ENCODE measurements at regions not wholly inside any gene's neighbourhood (a gene's known extent, or its start where the extent isn't known, plus 50 kb on each side); places are given as distances from the start of the nearest gene placed in this dataset.

DNA sequence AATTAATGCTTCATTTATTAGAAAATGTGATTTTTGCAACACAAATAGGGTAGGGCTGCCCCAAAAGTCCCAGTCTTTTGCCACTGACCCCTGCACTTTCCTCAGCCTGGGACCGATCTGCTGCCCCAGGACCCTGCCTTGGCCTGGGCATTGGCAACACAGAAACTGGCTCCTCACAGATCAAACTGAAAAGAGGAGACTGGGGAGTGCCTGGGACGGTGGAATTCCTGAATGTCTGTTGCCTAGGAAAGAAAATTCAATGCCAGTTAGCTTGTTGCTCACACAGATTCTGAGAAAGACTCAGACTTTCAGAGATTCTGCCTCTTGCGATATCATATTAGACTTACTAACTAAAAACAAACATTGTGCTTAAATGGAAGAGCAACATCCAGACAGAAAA, 211.2 kb downstream of the VAPA start:
- Histone ChIP-seq H3K36me3 (ENCODE audit: low read depth) (no peaks in the 10 kb centered on the region), H3K4me1 (ENCODE audit: low read depth) (no peaks in the 10 kb centered on the region), H3K9me3 (no peaks in the 10 kb centered on the region), H3K4me3 (no peak overlapping the region)
- DNase-seq (no peak), ATAC-seq (no peak)
- intact Hi-C loops (cut with DNase I, micrococcal nuclease), result no loop called here
- TF ChIP-seq, protein P1, sequence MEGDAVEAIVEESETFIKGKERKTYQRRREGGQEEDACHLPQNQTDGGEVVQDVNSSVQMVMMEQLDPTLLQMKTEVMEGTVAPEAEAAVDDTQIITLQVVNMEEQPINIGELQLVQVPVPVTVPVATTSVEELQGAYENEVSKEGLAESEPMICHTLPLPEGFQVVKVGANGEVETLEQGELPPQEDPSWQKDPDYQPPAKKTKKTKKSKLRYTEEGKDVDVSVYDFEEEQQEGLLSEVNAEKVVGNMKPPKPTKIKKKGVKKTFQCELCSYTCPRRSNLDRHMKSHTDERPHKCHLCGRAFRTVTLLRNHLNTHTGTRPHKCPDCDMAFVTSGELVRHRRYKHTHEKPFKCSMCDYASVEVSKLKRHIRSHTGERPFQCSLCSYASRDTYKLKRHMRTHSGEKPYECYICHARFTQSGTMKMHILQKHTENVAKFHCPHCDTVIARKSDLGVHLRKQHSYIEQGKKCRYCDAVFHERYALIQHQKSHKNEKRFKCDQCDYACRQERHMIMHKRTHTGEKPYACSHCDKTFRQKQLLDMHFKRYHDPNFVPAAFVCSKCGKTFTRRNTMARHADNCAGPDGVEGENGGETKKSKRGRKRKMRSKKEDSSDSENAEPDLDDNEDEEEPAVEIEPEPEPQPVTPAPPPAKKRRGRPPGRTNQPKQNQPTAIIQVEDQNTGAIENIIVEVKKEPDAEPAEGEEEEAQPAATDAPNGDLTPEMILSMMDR (IDR thresholded peaks at IDR 0.05), result no peak

DNA sequence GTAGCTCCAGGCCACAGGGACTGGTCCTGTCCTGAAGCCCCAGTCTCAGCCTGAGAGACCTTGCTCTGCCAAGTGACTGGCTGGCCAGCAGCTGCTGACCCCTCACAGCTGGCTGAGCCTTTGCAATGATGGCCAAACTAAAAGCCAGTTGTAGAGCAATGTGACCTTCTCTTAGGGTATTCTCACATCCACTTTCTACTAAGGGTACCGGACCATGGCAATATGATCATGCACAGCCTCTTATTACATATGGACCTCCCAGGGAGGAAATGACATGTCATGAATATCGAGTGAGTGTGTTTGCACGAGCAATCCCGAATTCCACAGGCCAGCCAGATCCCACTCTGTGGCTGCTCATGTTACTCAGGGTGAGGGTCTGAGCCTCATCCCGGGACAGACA, 213.9 kb downstream of the VAPA start:
- Histone ChIP-seq H3K4me3 (no peak overlapping the region), H3K9me3 (no peaks in the 10 kb centered on the region), H3K36me3 (ENCODE audit: low read depth) (no peaks in the 10 kb centered on the region), H3K4me1 (ENCODE audit: low read depth) (no peaks in the 10 kb centered on the region)
- intact Hi-C loops (cut with DNase I, micrococcal nuclease), result no loop called here
- no peak for ATAC-seq
- TF ChIP-seq, protein P1 (IDR thresholded peaks at IDR 0.05), result no peak
- no peak for DNase-seq

DNA sequence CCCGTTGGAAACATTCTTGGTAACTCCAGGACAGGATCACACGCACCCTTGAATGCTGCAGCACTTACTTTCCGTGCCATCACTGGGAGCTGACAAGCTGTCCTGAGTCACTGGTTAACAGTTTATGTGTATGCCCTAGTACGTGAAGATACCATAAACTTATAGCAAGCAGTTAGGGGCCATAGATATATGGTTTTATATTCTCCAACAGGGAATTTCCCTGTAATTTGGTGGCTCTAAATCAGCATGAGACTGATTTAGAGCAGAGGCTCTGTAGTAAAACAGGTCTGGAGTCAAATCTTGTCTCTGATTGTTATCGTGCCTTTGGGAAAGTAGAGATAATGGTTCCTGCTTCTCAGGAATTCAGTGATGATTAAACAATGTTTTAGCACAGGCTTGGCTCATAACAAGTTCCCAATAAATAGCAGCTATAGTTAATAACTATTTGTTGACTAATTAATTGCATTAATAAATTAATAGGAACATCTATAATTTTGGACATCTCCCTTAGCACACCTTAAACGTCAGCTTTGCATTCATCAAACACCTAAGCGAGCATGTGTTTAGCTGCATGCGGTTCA, 215.2 kb downstream of the VAPA start:
- ATAC-seq (peak; percentile 74), DNase-seq (no peak)
- no peaks in the 10 kb centered on the region for H3K36me3 ChIP-seq (ENCODE audit: low read depth)
- H3K4me1 ChIP-seq (ENCODE audit: low read depth), result no peaks in the 10 kb centered on the region
- intact Hi-C loops (cut with DNase I, micrococcal nuclease), result no loop called here
- H3K4me3 ChIP-seq, result no peak overlapping the region
- H3K9me3 ChIP-seq, result no peaks in the 10 kb centered on the region
- TF ChIP-seq, protein P1 (IDR thresholded peaks at IDR 0.05), result no peak

DNA sequence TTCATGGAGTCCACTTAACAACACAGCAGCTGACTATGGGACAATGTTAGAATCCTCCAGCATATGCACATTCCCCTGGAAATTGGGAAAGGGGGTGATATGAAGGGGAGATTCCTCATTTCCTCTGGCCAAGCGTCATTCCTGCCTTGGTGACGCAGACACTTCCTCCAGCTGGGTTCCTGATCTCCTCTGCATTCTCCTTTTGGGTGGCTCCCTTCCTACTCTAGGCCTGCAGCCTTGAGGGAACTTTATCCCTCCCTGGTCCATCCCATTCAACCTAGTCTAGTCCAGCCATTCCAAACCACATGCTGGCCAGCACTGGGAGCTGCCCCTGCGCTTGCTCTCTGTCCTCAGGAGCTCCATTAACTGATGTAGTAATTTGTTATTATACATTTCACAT, 216.8 kb downstream of the VAPA start:
- H3K9me3 ChIP-seq, result no peaks in the 10 kb centered on the region
- no peaks in the 10 kb centered on the region for H3K4me1 ChIP-seq (ENCODE audit: low read depth)
- ATAC-seq (no peak), DNase-seq (no peak)
- no peaks in the 10 kb centered on the region for H3K36me3 ChIP-seq (ENCODE audit: low read depth)
- H3K4me3 ChIP-seq, result no peak overlapping the region
- intact Hi-C loops (cut with DNase I, micrococcal nuclease), result no loop called here
- TF ChIP-seq, protein P1 (IDR thresholded peaks at IDR 0.05), result no peak

DNA sequence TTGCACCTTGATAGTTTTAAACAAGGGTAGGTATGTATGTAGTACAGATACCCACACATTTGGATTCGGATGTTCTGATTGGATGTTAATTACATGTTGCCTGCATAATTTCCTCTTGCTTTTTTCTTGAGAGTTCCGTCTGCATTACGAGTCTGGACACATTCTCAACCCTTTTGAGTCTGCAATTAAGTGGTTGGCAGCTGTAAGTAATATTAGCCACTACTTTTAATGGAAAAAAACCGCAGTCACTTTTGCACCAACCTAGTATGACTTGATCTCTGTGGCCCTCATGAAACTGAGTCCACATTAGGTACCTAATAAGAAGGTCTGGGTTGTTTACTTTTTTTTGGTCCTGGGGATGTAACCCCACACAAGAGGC, 217.3 kb downstream of the VAPA start:
- no peaks in the 10 kb centered on the region for H3K4me1 ChIP-seq (ENCODE audit: low read depth)
- intact Hi-C loops (cut with DNase I, micrococcal nuclease), result no loop called here
- TF ChIP-seq, protein P1 (IDR thresholded peaks at IDR 0.05), result no peak
- no peak for DNase-seq
- no peaks in the 10 kb centered on the region for H3K36me3 ChIP-seq (ENCODE audit: low read depth)
- H3K9me3 ChIP-seq, result no peaks in the 10 kb centered on the region
- no peak for ATAC-seq
- H3K4me3 ChIP-seq, result no peak overlapping the region
